GM12872 (cell line): ENCODE measurements at regions not wholly inside any gene's neighbourhood (a gene's known extent, or its start where the extent isn't known, plus 50 kb on each side); places are given as distances from the start of the nearest gene placed in this dataset.

Source experiments
- TF ChIP-seq, protein P1 (sequence below): IDR thresholded peaks from 3 replicates; pipeline ENCODE4 v1.5.1; 2011; ENCODE audit warnings: low read depth, mild to moderate bottlenecking, low read length, moderate library complexity; ENCODE audit not compliant: insufficient read depth

DNA sequence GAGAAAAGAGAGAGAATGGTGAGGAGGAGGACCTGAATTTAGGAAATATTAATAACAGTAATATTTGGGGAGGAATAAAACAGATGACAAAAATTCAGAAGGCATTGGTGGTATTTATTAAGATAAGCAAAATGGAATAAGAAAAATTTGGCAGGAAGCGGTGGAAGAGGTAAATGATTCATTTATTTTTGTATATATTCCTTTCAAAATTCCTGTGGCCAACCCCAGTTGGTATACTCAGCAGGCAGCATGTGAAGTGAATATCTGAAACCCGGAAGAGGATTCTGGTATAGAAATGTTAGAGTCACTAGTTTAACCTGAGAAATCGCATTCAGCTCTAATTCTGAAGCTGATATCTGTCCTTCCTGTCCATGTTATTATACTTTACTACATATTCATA, 792.0 kb downstream of the KCNJ2 start:
- TF ChIP-seq, protein P1, sequence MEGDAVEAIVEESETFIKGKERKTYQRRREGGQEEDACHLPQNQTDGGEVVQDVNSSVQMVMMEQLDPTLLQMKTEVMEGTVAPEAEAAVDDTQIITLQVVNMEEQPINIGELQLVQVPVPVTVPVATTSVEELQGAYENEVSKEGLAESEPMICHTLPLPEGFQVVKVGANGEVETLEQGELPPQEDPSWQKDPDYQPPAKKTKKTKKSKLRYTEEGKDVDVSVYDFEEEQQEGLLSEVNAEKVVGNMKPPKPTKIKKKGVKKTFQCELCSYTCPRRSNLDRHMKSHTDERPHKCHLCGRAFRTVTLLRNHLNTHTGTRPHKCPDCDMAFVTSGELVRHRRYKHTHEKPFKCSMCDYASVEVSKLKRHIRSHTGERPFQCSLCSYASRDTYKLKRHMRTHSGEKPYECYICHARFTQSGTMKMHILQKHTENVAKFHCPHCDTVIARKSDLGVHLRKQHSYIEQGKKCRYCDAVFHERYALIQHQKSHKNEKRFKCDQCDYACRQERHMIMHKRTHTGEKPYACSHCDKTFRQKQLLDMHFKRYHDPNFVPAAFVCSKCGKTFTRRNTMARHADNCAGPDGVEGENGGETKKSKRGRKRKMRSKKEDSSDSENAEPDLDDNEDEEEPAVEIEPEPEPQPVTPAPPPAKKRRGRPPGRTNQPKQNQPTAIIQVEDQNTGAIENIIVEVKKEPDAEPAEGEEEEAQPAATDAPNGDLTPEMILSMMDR: no peak

DNA sequence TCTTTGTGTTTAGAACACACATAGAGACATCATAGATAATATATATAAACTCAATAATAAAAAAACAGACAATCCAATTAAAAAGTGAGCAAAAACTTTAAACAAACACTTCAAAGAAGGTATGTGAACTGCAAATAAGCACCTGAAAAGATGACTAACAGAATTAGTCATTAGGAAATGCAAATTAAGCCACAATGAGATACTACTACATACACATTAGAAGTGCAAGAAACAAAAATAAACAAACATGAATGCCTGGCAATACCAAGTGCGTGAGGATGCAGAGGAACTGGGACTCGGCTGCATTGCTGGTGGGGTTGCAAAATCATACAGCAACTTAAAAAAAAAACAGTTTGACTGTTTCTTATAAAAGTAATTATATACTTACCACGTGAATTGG, 799.0 kb downstream of the KCNJ2 start:
- TF ChIP-seq, protein P1: no peak

DNA sequence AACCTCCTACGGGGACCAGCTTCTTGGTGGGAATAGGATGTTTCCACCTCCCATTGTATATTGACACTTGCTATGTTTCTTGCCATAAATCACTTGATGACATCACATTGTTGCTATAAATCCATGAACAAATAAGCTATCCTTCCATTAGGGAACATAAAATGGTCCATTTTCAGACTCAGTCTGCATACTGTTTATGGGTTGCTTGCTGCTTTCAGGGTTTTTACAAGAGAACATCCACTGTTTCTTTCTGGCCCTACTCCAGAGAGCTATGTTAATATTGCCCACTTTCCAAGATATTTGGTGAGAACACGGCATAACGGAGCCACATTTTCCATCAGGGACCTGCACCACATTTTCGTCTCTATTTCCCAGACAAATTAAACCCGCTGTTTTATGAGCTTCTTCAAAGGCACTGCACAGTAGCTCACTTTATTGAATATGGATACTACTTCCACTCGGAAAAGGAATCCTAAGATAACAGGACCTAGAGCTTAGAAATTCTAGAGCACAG, 800.2 kb downstream of the KCNJ2 start:
- TF ChIP-seq, protein P1: no peak

DNA sequence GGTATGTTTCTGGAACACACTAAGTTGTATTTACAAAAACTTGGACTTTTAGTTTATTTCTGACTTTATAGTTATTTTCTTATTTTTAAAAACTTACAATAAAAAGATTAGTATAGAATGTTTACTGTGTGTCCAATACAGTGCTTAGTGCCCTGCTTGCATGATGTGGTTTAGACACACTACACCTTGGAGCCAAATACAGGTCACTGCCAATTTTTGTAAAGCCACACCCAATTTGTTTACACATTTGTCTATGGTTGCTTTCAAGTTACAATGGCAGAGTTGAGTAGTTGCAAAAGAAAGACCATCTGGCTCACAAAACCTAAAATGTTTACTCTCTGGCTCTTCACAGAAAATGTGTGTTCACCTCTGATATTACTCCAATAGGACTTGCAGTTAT, 807.1 kb downstream of the KCNJ2 start:
- TF ChIP-seq, protein P1: no peak

DNA sequence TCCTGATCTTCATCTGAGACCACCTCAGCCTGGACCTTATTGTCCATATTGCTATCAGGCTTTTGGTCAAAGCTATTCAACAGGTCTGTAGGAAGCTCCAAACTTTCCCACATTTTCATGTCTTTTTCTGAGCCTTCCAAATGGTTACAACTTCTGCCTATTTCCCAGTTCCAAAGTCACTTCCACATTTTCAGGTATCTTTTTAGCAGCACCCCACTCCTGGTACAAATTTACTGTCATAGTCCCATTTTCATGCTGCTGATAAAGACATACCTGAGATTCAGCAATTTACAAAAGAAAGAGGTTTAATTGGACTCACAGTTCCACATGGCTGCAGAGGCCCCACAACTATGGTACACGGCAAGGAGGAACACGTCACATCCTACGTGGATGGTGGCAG, 815.5 kb downstream of the KCNJ2 start:
- TF ChIP-seq, protein P1: no peak

DNA sequence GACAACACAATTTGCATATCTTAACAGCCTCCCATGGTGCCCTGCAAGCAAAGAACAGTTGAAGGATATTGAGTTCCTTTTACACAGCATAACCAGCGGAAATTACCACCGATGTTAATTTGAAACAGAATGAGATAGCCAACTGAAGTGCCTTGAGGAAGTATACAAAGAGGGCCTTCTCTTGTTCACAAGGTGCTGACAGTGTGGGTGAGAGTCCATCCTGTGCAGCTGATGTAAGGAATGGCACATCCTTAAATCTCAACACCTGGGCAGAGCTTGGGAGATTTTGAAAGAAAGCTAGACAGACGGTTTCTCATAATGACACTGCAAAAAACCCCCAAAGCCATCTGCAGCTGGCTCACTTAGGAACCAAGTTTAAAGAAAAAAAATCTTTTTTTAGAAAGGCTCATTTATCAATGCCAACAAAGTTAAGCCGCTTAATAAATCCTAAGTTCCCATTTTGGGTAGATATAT, 818.6 kb downstream of the KCNJ2 start:
- TF ChIP-seq, protein P1: no peak

DNA sequence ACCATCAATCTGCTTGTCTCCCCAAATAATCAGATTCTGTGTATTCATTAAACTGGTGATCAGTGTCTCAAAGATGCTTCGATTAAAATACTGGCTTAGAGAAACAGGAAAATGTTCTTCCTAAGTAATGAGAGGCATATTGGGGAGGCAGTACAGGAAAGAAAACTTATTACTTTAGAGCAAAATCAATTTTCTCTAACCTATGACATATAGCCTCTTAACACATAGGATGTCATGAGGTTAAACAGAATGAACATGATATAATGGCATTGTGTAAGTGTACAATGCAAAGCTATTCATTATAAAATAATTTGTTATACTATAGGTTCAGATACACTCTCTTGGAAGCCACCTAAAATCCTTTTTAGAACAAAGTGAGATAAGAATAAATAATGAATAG, 819.3 kb downstream of the KCNJ2 start:
- TF ChIP-seq, protein P1: no peak
